ENCODE measurements at regions not wholly inside any gene's neighbourhood (a gene's known extent, or its start where the extent isn't known, plus 50 kb on each side); places are given as distances from the start of the nearest gene placed in this dataset.

DNA sequence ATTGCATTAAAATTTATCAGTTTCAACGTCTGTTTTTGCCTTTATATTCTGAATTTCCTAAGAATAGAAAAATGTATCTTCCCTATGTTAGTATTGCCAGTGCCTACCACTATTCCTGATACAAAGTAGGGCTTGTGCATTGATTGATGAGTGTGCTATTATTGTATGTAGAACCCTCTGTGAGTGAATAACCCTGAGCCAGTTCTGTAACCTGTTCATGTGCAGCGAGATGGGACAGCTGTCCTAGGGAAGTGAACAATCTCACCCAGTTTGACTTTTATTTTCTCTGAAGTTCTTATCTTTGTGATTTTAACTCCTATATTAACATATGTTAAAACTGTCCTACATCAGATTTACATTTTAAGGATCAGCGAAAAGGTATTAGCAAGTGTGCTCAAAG is 178.4 kb upstream of the ADO start:
- TF ChIP-seq, protein P1, sequence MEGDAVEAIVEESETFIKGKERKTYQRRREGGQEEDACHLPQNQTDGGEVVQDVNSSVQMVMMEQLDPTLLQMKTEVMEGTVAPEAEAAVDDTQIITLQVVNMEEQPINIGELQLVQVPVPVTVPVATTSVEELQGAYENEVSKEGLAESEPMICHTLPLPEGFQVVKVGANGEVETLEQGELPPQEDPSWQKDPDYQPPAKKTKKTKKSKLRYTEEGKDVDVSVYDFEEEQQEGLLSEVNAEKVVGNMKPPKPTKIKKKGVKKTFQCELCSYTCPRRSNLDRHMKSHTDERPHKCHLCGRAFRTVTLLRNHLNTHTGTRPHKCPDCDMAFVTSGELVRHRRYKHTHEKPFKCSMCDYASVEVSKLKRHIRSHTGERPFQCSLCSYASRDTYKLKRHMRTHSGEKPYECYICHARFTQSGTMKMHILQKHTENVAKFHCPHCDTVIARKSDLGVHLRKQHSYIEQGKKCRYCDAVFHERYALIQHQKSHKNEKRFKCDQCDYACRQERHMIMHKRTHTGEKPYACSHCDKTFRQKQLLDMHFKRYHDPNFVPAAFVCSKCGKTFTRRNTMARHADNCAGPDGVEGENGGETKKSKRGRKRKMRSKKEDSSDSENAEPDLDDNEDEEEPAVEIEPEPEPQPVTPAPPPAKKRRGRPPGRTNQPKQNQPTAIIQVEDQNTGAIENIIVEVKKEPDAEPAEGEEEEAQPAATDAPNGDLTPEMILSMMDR (IDR thresholded peaks at IDR 0.05; ENCODE audit: low read length): no peak
- no peak for TF ChIP-seq EZH2 (IDR thresholded peaks at IDR 0.05; ENCODE audit: borderline replicate concordance, low read length)

Data from OCI-LY1 (cell line).